ENCODE measurements at regions not wholly inside any gene's neighbourhood (a gene's known extent, or its start where the extent isn't known, plus 50 kb on each side); places are given as distances from the start of the nearest gene placed in this dataset.

DNA sequence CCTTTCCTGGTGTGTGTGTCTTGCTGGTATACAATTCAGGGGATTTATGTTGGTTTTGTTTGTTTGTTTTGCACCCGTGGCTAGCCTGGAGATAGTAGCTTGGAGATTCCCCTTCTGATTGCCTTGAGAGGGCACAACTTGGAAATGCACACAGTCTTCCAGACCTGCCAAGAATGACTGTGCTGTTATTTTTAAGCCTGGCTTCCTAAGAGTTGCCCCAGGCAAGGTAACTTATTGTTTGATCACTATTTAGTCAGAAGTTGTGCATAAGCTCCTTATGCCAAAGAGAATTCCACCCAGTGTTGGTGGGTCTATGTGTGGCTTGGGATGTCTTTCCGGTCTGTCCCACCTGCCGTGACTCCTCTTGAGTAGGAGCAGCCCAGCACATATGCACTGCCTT is 421.9 kb upstream of the KCNN2 start:
- Histone ChIP-seq H3K36me3 (ENCODE audit: insufficient read depth, low read length) (no peaks in the 10 kb centered on the region), H3K9ac (ENCODE audit: low read length) (no peak overlapping the region), H3K79me2 (ENCODE audit: low read length) (no peaks in the 10 kb centered on the region), H3K9me3 (ENCODE audit: low read length) (no peaks in the 10 kb centered on the region), H3K4me2 (ENCODE audit: low read depth, low read length, poor library complexity, severe bottlenecking) (no peak overlapping the region), H3K4me3 (ENCODE audit: low read length) (no peak overlapping the region), H3K27me3 (ENCODE audit: low read length) (no peaks in the 10 kb centered on the region; the same call in 1 of the 2 replicates), H3K4me1 (ENCODE audit: low read length) (no peaks in the 10 kb centered on the region), H4K20me1 (ENCODE audit: insufficient read depth, low read depth, low read length) (no peaks in the 10 kb centered on the region), H3K27ac (ENCODE audit: low read length) (no peak overlapping the region), H2AFZ (ENCODE audit: low read length) (no peak overlapping the region), H3K9me2 (replicated peaks; ENCODE audit: insufficient read depth, low read length) (no peaks in the 10 kb centered on the region)
- no peak for DNase-seq

DNA sequence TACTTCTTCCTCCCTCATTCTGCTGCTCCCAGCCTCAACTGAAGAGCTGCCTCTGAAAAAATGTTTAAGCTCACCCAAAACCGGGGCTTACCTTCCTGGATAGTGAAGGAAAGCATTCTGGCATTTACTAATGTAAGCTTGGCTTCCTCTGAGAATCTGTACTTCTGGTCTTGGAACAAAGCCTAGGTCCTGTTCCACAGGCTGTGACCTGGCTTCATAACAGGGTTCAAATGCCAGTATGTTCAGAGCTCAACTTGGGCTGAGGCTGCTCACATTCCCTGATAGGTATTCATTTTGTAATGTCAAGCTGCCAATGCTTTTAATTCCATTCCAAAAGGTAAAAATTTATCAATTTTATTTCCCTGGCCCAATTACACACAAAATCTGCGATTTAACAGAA is 411.7 kb upstream of the KCNN2 start:
- H3K36me3 ChIP-seq (ENCODE audit: insufficient read depth, low read length): no peaks in the 10 kb centered on the region
- DNase-seq: no peak
- H3K9ac ChIP-seq (ENCODE audit: low read length): no peak overlapping the region
- H4K20me1 ChIP-seq (ENCODE audit: insufficient read depth, low read depth, low read length): no peaks in the 10 kb centered on the region
- H3K79me2 ChIP-seq (ENCODE audit: low read length): no peaks in the 10 kb centered on the region
- no peak overlapping the region for H3K4me3 ChIP-seq (ENCODE audit: low read length)
- no peaks in the 10 kb centered on the region for H3K9me3 ChIP-seq (ENCODE audit: low read length)
- no peaks in the 10 kb centered on the region for H3K27me3 ChIP-seq (ENCODE audit: low read length)
- no peak overlapping the region for H3K27ac ChIP-seq (ENCODE audit: low read length)
- no peak overlapping the region for H3K4me2 ChIP-seq (ENCODE audit: low read depth, low read length, poor library complexity, severe bottlenecking)
- no peaks in the 10 kb centered on the region for H3K9me2 ChIP-seq (replicated peaks; ENCODE audit: insufficient read depth, low read length)
- no peak overlapping the region for H2AFZ ChIP-seq (ENCODE audit: low read length)
- no peaks in the 10 kb centered on the region for H3K4me1 ChIP-seq (ENCODE audit: low read length)

DNA sequence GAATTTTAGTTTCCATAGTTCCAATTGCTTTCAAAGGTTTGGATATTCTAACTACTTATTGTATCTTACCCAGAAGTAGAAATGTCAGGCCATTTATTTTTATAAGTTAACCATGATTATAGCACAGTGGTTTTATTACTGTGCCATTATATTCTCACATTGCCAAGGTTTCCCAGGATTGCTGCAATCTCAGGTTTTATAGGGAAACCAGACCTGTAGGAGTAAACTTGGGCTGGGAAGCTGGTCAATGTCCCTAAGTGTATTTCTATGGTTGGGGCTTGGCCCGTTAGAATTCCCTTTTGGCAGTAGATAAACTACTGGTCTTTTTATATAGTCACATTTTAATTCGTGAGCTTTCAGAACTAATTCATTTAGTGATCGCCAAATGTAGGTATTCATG is 396.6 kb upstream of the KCNN2 start:
- no peaks in the 10 kb centered on the region for H3K79me2 ChIP-seq (ENCODE audit: low read length)
- DNase-seq: no peak
- H3K9me2 ChIP-seq (replicated peaks; ENCODE audit: insufficient read depth, low read length): no peaks in the 10 kb centered on the region
- H3K4me2 ChIP-seq (ENCODE audit: low read depth, low read length, poor library complexity, severe bottlenecking): no peak overlapping the region
- no peak overlapping the region for H3K27ac ChIP-seq (ENCODE audit: low read length)
- H3K9ac ChIP-seq (ENCODE audit: low read length): no peak overlapping the region
- no peaks in the 10 kb centered on the region for H3K27me3 ChIP-seq (ENCODE audit: low read length)
- no peak overlapping the region for H2AFZ ChIP-seq (ENCODE audit: low read length)
- H3K9me3 ChIP-seq (ENCODE audit: low read length): no peaks in the 10 kb centered on the region
- H4K20me1 ChIP-seq (ENCODE audit: insufficient read depth, low read depth, low read length): no peaks in the 10 kb centered on the region
- no peak overlapping the region for H3K4me3 ChIP-seq (ENCODE audit: low read length)
- no peaks in the 10 kb centered on the region for H3K36me3 ChIP-seq (ENCODE audit: insufficient read depth, low read length)
- H3K4me1 ChIP-seq (ENCODE audit: low read length): no peaks in the 10 kb centered on the region

DNA sequence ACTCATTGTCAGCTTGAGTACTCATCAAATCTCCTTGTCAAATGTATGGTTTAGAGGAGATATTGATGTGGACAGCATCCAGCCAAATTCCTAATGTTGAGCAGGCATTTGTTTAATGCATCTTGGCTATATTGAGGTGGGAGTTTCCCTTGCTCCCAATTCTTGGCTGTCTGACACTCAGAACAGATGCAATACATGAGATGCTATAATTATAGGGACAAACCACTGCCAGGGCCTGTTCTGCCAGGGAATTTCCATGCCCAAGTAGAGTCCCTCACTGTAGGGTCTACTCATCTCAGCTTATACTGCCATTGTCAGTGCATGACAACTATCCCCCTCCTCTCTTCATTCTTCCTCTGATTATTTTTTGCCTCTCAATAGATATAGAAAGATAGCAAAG is 392.0 kb upstream of the KCNN2 start:
- Histone ChIP-seq H3K79me2 (ENCODE audit: low read length) (no peaks in the 10 kb centered on the region), H2AFZ (ENCODE audit: low read length) (no peak overlapping the region), H3K4me1 (ENCODE audit: low read length) (no peaks in the 10 kb centered on the region), H3K27me3 (ENCODE audit: low read length) (no peaks in the 10 kb centered on the region), H3K4me2 (ENCODE audit: low read depth, low read length, poor library complexity, severe bottlenecking) (no peak overlapping the region), H3K9me2 (replicated peaks; ENCODE audit: insufficient read depth, low read length) (no peaks in the 10 kb centered on the region), H3K9me3 (ENCODE audit: low read length) (no peaks in the 10 kb centered on the region), H3K36me3 (ENCODE audit: insufficient read depth, low read length) (no peaks in the 10 kb centered on the region), H3K9ac (ENCODE audit: low read length) (no peak overlapping the region), H3K27ac (ENCODE audit: low read length) (no peak overlapping the region), H3K4me3 (ENCODE audit: low read length) (no peak overlapping the region), H4K20me1 (ENCODE audit: insufficient read depth, low read depth, low read length) (no peaks in the 10 kb centered on the region)
- DNase-seq: no peak

DNA sequence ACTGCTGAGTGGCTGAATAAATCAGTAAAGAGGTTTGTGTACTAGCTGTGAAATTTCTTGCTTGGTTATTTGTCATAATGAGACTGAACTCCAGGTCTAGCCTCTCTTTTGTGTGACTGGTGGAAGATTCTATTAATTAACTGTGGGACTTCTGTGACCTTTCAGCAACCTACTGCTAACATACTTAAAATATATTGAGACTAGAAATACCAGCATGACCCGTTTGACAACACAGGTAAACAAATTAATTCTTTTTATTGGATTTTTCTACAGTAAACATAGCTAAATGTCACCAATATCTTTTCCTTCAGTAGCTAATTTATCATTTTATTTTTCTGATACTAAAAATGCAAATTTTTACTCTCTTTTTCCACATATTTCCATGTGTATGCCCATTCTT is 390.4 kb upstream of the KCNN2 start:
- H3K4me2 ChIP-seq (ENCODE audit: low read depth, low read length, poor library complexity, severe bottlenecking): no peak overlapping the region
- no peaks in the 10 kb centered on the region for H4K20me1 ChIP-seq (ENCODE audit: insufficient read depth, low read depth, low read length)
- H3K79me2 ChIP-seq (ENCODE audit: low read length): no peaks in the 10 kb centered on the region
- no peak overlapping the region for H2AFZ ChIP-seq (ENCODE audit: low read length)
- no peak overlapping the region for H3K27ac ChIP-seq (ENCODE audit: low read length)
- no peaks in the 10 kb centered on the region for H3K9me3 ChIP-seq (ENCODE audit: low read length)
- H3K9ac ChIP-seq (ENCODE audit: low read length): no peak overlapping the region
- DNase-seq: no peak
- no peak overlapping the region for H3K4me3 ChIP-seq (ENCODE audit: low read length)
- no peaks in the 10 kb centered on the region for H3K9me2 ChIP-seq (replicated peaks; ENCODE audit: insufficient read depth, low read length)
- no peaks in the 10 kb centered on the region for H3K36me3 ChIP-seq (ENCODE audit: insufficient read depth, low read length)
- no peaks in the 10 kb centered on the region for H3K27me3 ChIP-seq (ENCODE audit: low read length)
- H3K4me1 ChIP-seq (ENCODE audit: low read length): no peaks in the 10 kb centered on the region

DNA sequence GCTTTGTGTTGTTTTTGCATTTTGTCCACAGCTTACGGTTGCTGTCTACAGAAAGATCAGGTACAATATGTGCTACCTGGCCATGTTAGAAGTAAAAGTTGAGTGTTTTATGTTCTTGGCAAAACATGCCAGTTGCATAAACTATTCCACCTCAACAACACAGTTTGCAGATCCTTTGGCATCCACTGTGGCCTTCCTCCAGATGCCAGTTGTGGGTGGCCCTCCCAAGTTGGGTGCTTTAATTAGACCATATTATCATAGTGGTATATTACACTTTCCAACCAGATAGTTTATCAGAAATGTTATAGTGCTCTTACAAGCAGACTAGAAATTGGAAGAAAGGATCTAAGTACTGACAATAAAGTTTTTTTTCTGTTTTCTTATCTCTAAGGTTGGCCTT is 386.9 kb upstream of the KCNN2 start:
- H3K36me3 ChIP-seq (ENCODE audit: insufficient read depth, low read length): no peaks in the 10 kb centered on the region
- no peak overlapping the region for H3K27ac ChIP-seq (ENCODE audit: low read length)
- no peak overlapping the region for H3K9ac ChIP-seq (ENCODE audit: low read length)
- H4K20me1 ChIP-seq (ENCODE audit: insufficient read depth, low read depth, low read length): no peaks in the 10 kb centered on the region
- DNase-seq: no peak
- no peaks in the 10 kb centered on the region for H3K4me1 ChIP-seq (ENCODE audit: low read length)
- H3K79me2 ChIP-seq (ENCODE audit: low read length): no peaks in the 10 kb centered on the region
- H3K9me2 ChIP-seq (replicated peaks; ENCODE audit: insufficient read depth, low read length): no peaks in the 10 kb centered on the region
- H2AFZ ChIP-seq (ENCODE audit: low read length): no peak overlapping the region
- no peaks in the 10 kb centered on the region for H3K9me3 ChIP-seq (ENCODE audit: low read length)
- no peak overlapping the region for H3K4me2 ChIP-seq (ENCODE audit: low read depth, low read length, poor library complexity, severe bottlenecking)
- H3K4me3 ChIP-seq (ENCODE audit: low read length): no peak overlapping the region
- no peaks in the 10 kb centered on the region for H3K27me3 ChIP-seq (ENCODE audit: low read length)

DNA sequence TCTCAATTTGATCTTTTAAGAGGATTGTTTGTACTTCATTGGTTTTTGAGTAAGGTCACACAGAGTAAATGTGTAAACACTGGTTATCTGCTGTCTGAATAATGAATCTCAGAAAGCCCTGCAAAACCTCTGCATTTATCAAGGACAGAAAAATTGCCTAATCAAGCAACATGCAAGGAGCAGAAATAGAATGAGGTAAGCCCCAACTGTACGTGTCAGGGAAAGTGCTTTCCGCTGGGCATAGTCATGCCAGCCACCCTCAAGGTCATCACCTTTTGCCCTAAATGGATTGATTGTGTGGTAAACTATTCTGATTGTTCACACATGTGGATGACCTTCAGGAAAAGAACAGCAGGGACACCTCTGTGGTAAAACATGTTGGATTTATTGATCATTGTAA is 376.9 kb upstream of the KCNN2 start:
- H3K4me3 ChIP-seq (ENCODE audit: low read length): no peak overlapping the region
- no peaks in the 10 kb centered on the region for H3K27me3 ChIP-seq (ENCODE audit: low read length)
- no peak overlapping the region for H3K4me2 ChIP-seq (ENCODE audit: low read depth, low read length, poor library complexity, severe bottlenecking)
- H4K20me1 ChIP-seq (ENCODE audit: insufficient read depth, low read depth, low read length): no peaks in the 10 kb centered on the region
- H3K9me3 ChIP-seq (ENCODE audit: low read length): no peaks in the 10 kb centered on the region
- no peak overlapping the region for H2AFZ ChIP-seq (ENCODE audit: low read length)
- no peak for DNase-seq
- H3K4me1 ChIP-seq (ENCODE audit: low read length): no peaks in the 10 kb centered on the region
- H3K79me2 ChIP-seq (ENCODE audit: low read length): no peaks in the 10 kb centered on the region
- H3K36me3 ChIP-seq (ENCODE audit: insufficient read depth, low read length): no peaks in the 10 kb centered on the region
- H3K27ac ChIP-seq (ENCODE audit: low read length): no peak overlapping the region
- no peak overlapping the region for H3K9ac ChIP-seq (ENCODE audit: low read length)
- H3K9me2 ChIP-seq (replicated peaks; ENCODE audit: insufficient read depth, low read length): no peaks in the 10 kb centered on the region

DNA sequence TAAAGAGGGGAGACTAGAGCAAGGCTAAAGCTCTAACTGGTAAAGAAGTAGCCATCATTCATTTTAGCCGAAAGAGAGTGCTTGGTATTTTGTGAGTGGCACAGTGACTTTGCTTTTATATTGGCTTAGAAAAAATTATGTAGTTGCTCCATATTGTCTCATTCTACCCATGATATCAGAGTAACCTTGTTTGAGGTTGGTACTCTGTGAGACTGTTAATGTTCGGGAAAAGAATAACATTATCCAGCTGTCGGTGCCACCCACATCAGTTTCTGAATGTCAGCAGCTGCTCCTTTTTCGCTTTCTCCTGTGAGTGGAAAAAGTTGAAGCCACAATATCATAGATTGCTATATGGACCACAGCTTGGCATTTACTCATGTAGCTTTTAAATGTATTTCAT is 376.4 kb upstream of the KCNN2 start:
- no peak overlapping the region for H2AFZ ChIP-seq (ENCODE audit: low read length)
- no peaks in the 10 kb centered on the region for H3K79me2 ChIP-seq (ENCODE audit: low read length)
- H3K27ac ChIP-seq (ENCODE audit: low read length): no peak overlapping the region
- H3K9me2 ChIP-seq (replicated peaks; ENCODE audit: insufficient read depth, low read length): no peaks in the 10 kb centered on the region
- H3K36me3 ChIP-seq (ENCODE audit: insufficient read depth, low read length): no peaks in the 10 kb centered on the region
- H3K4me1 ChIP-seq (ENCODE audit: low read length): no peaks in the 10 kb centered on the region
- H3K9ac ChIP-seq (ENCODE audit: low read length): no peak overlapping the region
- H3K4me2 ChIP-seq (ENCODE audit: low read depth, low read length, poor library complexity, severe bottlenecking): no peak overlapping the region
- no peak overlapping the region for H3K4me3 ChIP-seq (ENCODE audit: low read length)
- H4K20me1 ChIP-seq (ENCODE audit: insufficient read depth, low read depth, low read length): no peaks in the 10 kb centered on the region
- no peaks in the 10 kb centered on the region for H3K27me3 ChIP-seq (ENCODE audit: low read length)
- no peak for DNase-seq
- no peaks in the 10 kb centered on the region for H3K9me3 ChIP-seq (ENCODE audit: low read length)

DNA sequence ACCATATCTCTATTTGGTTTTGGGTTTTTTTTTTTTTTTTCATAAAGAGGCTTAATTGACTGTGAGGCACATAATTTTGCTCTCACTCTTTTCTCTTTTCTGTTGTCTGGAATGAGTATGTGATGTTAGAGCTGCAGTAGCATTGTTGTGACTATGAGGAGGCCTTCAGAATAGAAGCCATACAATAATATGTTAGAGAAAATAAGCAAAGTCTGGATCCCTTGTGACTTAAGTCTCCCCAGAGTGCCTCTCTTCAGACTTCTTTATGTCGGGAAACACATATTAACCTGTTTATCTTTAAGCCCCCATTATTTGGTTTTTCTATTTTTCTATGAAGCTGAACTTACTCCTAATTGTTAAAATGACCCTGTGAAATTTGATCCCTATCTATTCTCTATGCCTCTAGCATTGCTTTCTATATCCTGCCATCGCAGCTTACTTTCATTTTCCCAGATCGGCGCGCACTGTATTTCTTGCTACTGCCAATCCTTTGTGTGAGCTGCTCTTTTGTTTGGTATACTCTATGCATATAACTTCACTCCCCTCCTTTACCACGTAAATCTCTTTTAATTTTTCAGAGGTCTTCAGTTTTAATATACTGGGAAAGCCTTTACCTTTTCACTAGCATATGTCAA is 372.5 kb upstream of the KCNN2 start:
- no peak overlapping the region for H3K27ac ChIP-seq (ENCODE audit: low read length)
- H3K79me2 ChIP-seq (ENCODE audit: low read length): no peaks in the 10 kb centered on the region
- no peak overlapping the region for H3K4me2 ChIP-seq (ENCODE audit: low read depth, low read length, poor library complexity, severe bottlenecking)
- H3K9me3 ChIP-seq (ENCODE audit: low read length): no peaks in the 10 kb centered on the region
- H4K20me1 ChIP-seq (ENCODE audit: insufficient read depth, low read depth, low read length): no peaks in the 10 kb centered on the region
- H3K9ac ChIP-seq (ENCODE audit: low read length): no peak overlapping the region
- no peaks in the 10 kb centered on the region for H3K9me2 ChIP-seq (replicated peaks; ENCODE audit: insufficient read depth, low read length)
- H3K4me1 ChIP-seq (ENCODE audit: low read length): no peaks in the 10 kb centered on the region
- H2AFZ ChIP-seq (ENCODE audit: low read length): no peak overlapping the region
- no peak overlapping the region for H3K4me3 ChIP-seq (ENCODE audit: low read length)
- H3K27me3 ChIP-seq (ENCODE audit: low read length): no peaks in the 10 kb centered on the region
- DNase-seq: no peak
- no peaks in the 10 kb centered on the region for H3K36me3 ChIP-seq (ENCODE audit: insufficient read depth, low read length)

Measured in Karpas-422 (cell line).